ENCODE measurements at regions not wholly inside any gene's neighbourhood (a gene's known extent, or its start where the extent isn't known, plus 50 kb on each side); places are given as distances from the start of the nearest gene placed in this dataset.

DNA sequence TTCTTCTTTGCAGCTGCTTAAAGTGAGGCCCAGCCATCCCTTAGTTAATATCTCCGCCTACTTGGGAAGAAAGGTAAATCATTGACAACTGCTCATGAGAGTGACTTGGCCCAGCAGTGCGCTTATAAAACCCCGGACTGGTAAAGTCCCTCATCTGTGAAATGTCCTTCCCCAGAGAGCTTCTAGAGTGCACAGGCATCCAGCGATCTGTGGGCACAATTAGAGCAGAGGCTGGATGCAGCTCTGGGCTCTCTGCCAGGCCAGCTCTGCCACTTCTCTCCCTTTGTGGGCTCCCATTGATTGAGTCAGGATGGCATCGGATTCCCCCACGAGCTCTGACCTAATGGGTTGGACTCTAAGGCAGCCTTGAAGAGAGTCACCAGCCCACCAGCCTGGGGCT, 219.0 kb upstream of the LINGO1 start:
- TF ChIP-seq CTCF (IDR thresholded peaks at IDR 0.05 in 8 of 11, conservative IDR thresholded peaks at IDR 0.05 in 3 of 11) (no peak), POLR2A (IDR thresholded peaks at IDR 0.05) (no peak), POLR2AphosphoS5 (IDR thresholded peaks at IDR 0.05) (no peak)
